Adrenal gland (tissue), 5 donors: ENCODE measurements at regions not wholly inside any gene's neighbourhood (a gene's known extent, or its start where the extent isn't known, plus 50 kb on each side); places are given as distances from the start of the nearest gene placed in this dataset.

Experiments used
- CTCF ChIP-seq, 6 experiments: fragments of 450-650 bp in 4 of 6; fragments of 200-600 bp in 2 of 6; sonication (generic) in 1 of 6; IDR thresholded peaks; 1 replicate in 5 of 6; 2 replicates in 1 of 6; pipeline versions ENCODE4 v1.5.1 to v1.8.0; 2016 to 2021; ENCODE audit warnings: antibody characterized with exemption in 6 of 6, mild to moderate bottlenecking in 2 of 6, moderate library complexity in 1 of 6
- POLR2A ChIP-seq, 2 donors: fragments of 450-650 bp; IDR thresholded peaks; one replicate each; pipeline ENCODE4 v1.6.1; 2017; ENCODE audit warnings: antibody characterized with exemption in 2 of 2, mild to moderate bottlenecking in 2 of 2, moderate library complexity in 1 of 2
- donor health status: DM: no; HTN: no; CAD: no.

- no peak for TF ChIP-seq CTCF (IDR thresholded peaks at IDR 0.05)
- TF ChIP-seq POLR2A (IDR thresholded peaks at IDR 0.05) = no peak
These were observed 73.0 kb upstream of the NTM start for GRCh38 chr11:131297441-131297840.
